Transverse colon (tissue), 4 donors: ENCODE measurements at regions not wholly inside any gene's neighbourhood (a gene's known extent, or its start where the extent isn't known, plus 50 kb on each side); places are given as distances from the start of the nearest gene placed in this dataset.

Experiments used
- EP300 ChIP-seq: sonication (generic); formaldehyde crosslinking; IDR thresholded peaks from one replicate; pipeline ENCODE4 v1.6.1; 2017; ENCODE audit warnings: antibody characterized with exemption, low read depth
- POLR2A ChIP-seq: fragments of 450-650 bp; IDR thresholded peaks from one replicate; pipeline ENCODE4 v1.6.1; 2016; ENCODE audit warnings: antibody characterized with exemption, mild to moderate bottlenecking, moderate library complexity
- POLR2AphosphoS5 ChIP-seq, 3 donors: sonication (generic); formaldehyde crosslinking; IDR thresholded peaks; one replicate each; pipeline ENCODE4 v1.6.1; 2016; ENCODE audit warnings: antibody characterized with exemption in 3 of 3
- TF ChIP-seq, protein P1 (sequence below), 5 experiments: fragments of 200-600 bp in 3 of 5; fragments of 450-650 bp in 2 of 5; sonication (generic) in 3 of 5; IDR thresholded peaks; 1 replicate in 2 of 5; 2 replicates in 3 of 5; pipeline ENCODE4 v1.5.1; 2016 to 2017; ENCODE audit warnings: antibody characterized with exemption in 5 of 5, inconsistent platforms in 3 of 5, mild to moderate bottlenecking in 2 of 5, moderate library complexity in 1 of 5

DNA sequence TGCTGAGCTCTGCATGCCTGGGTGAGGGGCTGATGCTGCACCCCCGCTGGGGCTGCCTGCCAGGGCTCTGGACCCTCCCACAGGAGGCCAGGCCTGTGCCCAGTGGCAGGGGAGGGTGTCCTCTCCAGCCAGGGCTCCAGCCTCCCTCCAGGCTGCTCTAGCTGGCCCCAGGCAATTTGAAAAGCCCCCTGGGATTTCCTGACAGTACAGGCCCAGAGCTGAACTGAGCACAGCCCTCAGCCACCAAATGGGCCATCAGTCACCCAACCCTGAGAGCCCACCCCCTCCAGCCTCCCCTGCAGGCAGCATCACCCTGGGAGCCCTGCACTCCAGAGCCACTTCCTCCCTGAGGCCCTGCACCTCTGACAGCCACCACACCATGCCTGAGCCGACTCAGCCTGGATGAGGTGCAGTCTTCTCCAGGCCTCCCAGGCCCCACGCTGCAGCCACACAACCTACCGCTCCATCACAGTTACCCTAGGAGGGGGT lies 101.8 kb upstream of the RET start:
- TF ChIP-seq, protein P1, sequence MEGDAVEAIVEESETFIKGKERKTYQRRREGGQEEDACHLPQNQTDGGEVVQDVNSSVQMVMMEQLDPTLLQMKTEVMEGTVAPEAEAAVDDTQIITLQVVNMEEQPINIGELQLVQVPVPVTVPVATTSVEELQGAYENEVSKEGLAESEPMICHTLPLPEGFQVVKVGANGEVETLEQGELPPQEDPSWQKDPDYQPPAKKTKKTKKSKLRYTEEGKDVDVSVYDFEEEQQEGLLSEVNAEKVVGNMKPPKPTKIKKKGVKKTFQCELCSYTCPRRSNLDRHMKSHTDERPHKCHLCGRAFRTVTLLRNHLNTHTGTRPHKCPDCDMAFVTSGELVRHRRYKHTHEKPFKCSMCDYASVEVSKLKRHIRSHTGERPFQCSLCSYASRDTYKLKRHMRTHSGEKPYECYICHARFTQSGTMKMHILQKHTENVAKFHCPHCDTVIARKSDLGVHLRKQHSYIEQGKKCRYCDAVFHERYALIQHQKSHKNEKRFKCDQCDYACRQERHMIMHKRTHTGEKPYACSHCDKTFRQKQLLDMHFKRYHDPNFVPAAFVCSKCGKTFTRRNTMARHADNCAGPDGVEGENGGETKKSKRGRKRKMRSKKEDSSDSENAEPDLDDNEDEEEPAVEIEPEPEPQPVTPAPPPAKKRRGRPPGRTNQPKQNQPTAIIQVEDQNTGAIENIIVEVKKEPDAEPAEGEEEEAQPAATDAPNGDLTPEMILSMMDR (IDR thresholded peaks at IDR 0.05), result no peak
- TF ChIP-seq POLR2AphosphoS5 (IDR thresholded peaks at IDR 0.05), result no peak
- no peak for TF ChIP-seq POLR2A
- no peak for TF ChIP-seq EP300
